ENCODE measurements at regions not wholly inside any gene's neighbourhood (a gene's known extent, or its start where the extent isn't known, plus 50 kb on each side); places are given as distances from the start of the nearest gene placed in this dataset.
"Not testable (repeated sequence)": the region's sequence is repeated elsewhere in the genome, so short reads cannot be mapped to it uniquely, and the experiment has no call there.

GRCh38 chr14:97945631-97946030 lies 1148.4 kb downstream of the VRK1 start:
- no peak for DNase-seq (ENCODE audit: low read depth)

DNA sequence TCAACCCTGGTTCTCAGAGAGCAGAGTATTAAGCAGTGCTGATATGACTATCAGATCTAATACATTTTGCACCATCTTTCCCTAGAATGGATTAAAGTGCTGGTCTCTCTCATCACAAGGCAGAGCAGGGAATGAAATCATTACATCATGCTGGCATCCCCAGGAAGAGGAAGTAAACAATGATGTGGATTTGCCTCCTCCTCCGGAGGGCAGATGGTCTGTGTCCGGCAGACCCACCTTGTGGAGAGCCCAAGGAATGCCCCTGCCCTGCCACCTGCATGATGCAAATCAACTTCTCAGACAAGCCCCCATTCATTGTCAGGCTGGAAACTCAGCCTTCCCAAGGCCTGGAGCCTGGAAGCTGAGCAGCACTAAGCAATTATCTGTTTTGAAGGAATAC lies 1149.1 kb downstream of the VRK1 start:
- no peak for DNase-seq (ENCODE audit: low read depth)

DNA sequence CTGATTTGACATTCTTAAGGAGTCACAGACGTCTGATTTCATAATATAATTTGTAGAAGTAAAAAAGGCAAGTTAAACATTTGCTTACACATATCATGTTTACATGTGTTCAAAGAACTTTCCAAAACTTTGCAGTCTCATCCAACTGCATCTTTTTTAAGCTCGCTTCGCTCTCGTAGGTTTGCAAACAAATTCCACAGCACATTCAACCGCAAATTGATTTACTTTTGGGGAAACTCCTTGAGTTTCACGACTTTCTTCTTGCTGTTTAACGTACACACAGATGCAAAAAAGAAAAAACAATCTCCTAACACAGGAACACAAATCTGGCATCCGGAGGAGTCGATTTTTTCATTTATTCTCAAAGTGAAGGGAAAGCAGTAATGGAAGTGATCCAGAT lies 1149.5 kb downstream of the VRK1 start:
- DNase-seq (ENCODE audit: low read depth) = no peak

DNA sequence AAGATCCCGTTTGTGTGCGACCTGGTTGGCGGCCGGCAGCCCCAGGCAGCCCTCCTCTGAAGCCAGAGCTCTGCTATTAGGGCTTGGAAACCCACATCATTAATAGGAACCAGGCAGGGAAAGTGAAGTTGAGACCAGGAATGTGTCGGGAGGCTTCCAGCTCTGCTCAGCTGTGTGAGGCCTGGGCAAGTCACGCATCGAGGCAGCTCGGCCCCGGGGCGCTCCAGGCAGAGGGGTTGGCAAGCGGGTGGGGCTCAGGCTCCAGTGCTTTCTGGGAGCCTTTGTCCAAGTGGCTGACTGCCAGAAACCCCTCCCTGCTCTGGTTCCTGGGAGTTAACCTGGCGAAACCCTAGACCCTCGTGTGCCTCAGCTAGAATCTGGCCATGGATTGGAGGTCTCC lies 1151.7 kb downstream of the VRK1 start:
- no peak for DNase-seq (ENCODE audit: low read depth)

GRCh38 chr14:97956581-97957340 lies 1159.6 kb downstream of the VRK1 start:
- no peak for DNase-seq (ENCODE audit: low read depth)

- no peak for DNase-seq (ENCODE audit: low read depth)
These were observed 1162.1 kb downstream of the VRK1 start for GRCh38 chr14:97959251-97959650.

DNA sequence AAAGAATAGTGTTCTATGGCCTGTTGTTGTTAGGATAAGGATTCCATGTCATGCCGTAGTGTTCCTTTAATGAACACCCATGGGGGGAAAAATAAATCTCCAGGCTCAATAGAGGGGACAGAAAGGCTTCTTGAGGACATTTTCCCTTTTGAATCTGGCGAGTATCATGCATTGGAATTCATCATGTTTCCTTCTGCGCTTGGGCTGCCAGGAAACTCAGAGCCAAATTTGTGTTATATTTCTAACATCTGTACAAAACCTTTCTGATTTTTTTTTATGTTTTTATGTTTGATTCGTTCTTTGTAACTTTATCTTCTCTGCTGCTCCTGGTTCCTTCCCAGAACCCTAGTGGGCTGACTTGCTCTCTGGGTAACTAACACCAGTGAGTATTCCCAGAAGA lies 1163.3 kb downstream of the VRK1 start:
- no peak for DNase-seq (ENCODE audit: low read depth)

GRCh38 chr14:97970222-97970621 lies 1173.0 kb downstream of the VRK1 start:
- no peak for DNase-seq (ENCODE audit: low read depth)

DNA sequence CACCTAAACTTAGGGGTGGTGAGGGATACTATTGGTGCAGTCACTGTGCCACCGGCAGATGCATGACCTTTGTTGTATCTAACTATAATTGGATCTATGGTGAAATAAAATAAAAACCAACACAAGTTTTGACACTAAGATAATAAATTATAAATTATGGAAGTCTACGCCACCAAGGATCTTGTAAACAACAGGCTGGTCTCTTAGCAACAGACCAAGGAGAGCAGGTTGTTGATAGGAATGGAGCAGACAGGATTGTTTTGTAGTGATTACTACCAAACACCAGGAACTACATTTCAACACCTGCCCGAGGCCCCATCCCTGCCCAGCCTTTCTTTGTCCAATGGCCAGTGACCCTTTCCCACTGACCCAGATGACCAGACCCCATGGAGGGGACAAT lies 1178.0 kb downstream of the VRK1 start:
- no peak for DNase-seq (ENCODE audit: low read depth)

GRCh38 chr14:97975962-97976361 lies 1178.8 kb downstream of the VRK1 start:
- DNase-seq (ENCODE audit: low read depth) = no peak

GRCh38 chr14:97976861-97977260 lies 1179.7 kb downstream of the VRK1 start:
- DNase-seq (ENCODE audit: low read depth) = no peak

DNA sequence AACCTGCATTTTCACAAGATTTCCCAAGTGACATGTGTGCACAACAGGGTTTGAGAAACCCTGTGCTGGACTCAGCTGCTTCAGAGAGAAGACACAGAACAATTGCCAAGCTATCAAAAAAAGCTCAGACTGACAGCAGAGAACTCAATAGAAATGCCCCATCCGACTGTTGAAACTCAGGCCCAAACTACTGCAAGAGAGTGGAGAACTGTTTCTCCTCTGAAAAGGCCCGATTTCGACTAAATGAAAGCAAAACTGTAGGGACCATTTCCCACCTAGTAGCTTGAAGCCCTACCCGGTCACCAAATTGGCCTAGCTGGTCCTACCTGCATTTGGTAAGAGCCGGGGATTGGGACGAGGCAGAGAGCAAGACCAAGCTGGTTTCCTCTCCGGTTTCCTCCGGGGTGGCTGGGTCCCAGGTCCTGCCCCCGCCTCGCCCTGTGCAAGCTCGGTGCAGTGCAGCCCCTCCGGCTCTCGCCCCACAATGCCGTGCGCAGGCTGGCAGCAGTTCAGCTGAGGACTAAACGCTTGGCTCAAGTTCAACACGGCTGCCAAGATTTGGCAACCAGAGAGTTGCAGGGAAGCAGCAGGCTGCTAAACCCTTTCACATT lies 1180.6 kb downstream of the VRK1 start:
- DNase-seq (ENCODE audit: low read depth) = no peak

DNA sequence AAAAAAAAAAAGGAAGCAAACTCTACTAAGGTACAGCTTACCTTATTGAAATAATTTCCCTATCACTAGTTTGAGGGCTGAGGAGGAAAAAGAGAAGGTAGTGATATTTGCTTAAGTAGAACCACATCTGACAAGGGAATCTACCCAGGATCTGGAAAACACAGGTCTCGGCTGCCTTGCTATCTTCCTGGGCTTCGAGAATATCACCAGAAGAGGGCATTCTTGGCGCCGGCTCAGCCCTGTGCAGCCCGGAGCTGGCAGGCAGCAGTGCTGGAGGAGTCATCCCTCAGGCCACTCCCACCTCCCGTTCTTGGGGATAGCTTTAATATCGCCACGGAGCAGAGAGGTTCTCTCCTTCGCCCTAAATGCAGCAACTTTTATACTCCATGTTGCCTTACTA lies 1181.2 kb downstream of the VRK1 start:
- DNase-seq (ENCODE audit: low read depth) = peak; percentile 17

- no peak for DNase-seq (ENCODE audit: low read depth)
These were observed 1196.4 kb downstream of the VRK1 start for GRCh38 chr14:97993508-97994019.

GRCh38 chr14:97994020-97994531 lies 1196.9 kb downstream of the VRK1 start:
- no peak for DNase-seq (ENCODE audit: low read depth)

DNA sequence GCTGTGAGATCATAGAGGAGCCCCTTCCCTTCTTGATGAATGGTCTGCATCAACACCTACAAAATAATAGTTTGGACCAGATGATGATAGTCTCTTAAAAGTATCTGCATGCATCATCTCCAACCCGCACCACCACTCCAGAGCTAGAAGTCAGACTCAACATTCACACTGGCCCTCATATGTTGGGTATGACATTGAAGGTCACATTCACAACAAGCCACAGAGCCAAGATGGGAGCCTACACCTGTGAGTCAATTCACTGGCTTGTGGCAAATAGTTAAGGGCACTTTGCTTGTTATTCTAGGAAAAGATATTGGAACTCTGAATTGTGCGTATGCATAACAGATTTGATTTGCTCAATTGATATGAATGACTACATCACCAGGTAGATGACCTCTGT lies 1197.9 kb downstream of the VRK1 start:
- no peak for DNase-seq (ENCODE audit: low read depth)

DNA sequence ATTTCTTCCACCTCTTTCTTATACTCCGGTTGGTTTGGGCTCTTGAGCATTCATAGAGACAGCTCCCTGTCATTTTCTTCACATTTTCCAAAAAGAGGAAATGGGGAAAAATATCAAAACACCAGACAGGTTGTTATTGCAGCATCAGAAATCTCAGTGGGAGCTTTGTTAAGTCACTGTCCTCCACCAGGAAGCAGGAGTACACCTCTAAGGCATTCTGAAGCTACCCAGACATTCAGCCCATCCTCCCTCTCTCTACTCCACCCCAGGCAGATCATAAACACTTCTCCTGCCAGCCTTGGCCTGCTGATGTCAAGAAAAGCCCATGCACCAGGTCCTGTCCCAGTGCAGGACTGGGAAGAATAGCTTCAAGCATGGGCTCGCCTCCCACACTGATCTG lies 1198.3 kb downstream of the VRK1 start:
- DNase-seq (ENCODE audit: low read depth) = no peak

DNA sequence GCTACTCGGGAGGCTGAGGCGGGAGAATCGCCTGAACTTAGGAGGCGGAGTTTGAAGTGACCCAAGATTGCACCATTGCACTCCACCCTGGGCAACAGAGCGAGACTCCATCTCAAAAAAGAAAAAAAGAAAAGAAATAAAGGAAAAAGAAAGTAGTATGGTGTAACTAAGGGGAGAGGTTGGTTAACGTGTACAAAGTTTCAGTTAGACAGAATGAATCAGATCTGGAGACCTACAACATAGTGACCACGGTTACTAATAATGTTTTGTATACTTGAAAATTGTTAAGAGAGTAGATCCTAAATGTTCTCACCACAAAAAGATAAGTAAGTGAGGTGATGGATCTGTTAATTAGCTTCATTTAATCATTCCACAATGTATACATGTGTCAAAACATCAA lies 1208.8 kb downstream of the VRK1 start:
- no peak for DNase-seq (ENCODE audit: low read depth)

- DNase-seq (ENCODE audit: low read depth) = no peak
These were observed 1211.4 kb downstream of the VRK1 start for GRCh38 chr14:98008381-98009113.

DNA sequence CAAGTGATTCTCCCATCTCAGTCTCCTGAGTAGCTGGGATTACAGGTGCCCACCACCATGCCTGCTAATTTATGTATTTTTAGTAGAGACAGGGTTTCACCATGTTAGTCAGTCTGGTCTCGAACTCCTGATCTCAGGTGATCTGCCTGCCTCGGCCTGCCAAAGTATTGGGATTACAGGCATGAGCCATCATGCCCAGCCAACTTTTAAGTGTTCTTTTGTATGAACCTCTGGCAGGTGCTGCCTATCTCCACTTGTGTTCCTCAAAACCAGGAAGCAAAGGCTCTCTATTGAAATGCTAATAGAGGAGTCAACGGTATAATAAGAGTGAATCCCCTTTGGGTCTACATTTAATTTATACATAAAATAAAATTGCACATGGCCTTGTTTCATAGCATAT lies 1212.0 kb downstream of the VRK1 start:
- not testable (repeated sequence) for DNase-seq (ENCODE audit: low read depth)

GRCh38 chr14:98010784-98011183 lies 1213.6 kb downstream of the VRK1 start:
- no peak for DNase-seq (ENCODE audit: low read depth)

GRCh38 chr14:98014851-98015615 lies 1217.9 kb downstream of the VRK1 start:
- no peak for DNase-seq (ENCODE audit: low read depth)

Measured in GM04504 (cell line).